Stimulated activated naive CD8-positive, alpha-beta T cell treated with anti-CD3 and anti-CD28 coated beads, Interleukin-15, amount 100 ng/mL, for 72 hours (primary cell): ENCODE measurements at regions not wholly inside any gene's neighbourhood (a gene's known extent, or its start where the extent isn't known, plus 50 kb on each side); places are given as distances from the start of the nearest gene placed in this dataset.
"Not testable (repeated sequence)": the region's sequence is repeated elsewhere in the genome, so short reads cannot be mapped to it uniquely, and the experiment has no call there.

Experiments used
- ATAC-seq: fragments of 150-1000 bp; cut with Tn5 transposase; 2 replicates; pipeline ENCODE4 v1.10.0; 2021; ENCODE audit warnings: mild to moderate bottlenecking, moderate library complexity
- DNase-seq, 2 donors: peaks; one replicate each; pipeline ENCODE4 v3.0.0; 2021 to 2022
- H3K27ac Mint-ChIP-seq, 2 donors: one replicate each; pipeline ENCODE4 v1.8.0; 2022; ENCODE audit warnings: mild to moderate bottlenecking in 2 of 2, mixed read lengths in 2 of 2, moderate library complexity in 2 of 2
- H3K27me3 Mint-ChIP-seq: one replicate; pipeline ENCODE4 v1.8.0; 2022; ENCODE audit warnings: mixed read lengths
- H3K4me1 Mint-ChIP-seq: one replicate; pipeline ENCODE4 v1.8.0; 2022; ENCODE audit warnings: mild to moderate bottlenecking, mixed read lengths
- H3K4me3 Mint-ChIP-seq, 2 donors: one replicate each; pipeline ENCODE4 v1.8.0; 2022; ENCODE audit warnings: mild to moderate bottlenecking in 2 of 2, mixed read lengths in 2 of 2, moderate library complexity in 1 of 2
- H3K9me3 Mint-ChIP-seq, 2 donors: one replicate each; pipeline ENCODE4 v1.8.0; 2022; ENCODE audit warnings: mixed read lengths in 2 of 2

GRCh38 chr19:5290336-5291262 lies 50.0 kb downstream of the PTPRS start:
- no peak overlapping the region for H3K4me3 Mint-ChIP-seq
- ATAC-seq (no peak), DNase-seq (no peak)
- H3K4me1 Mint-ChIP-seq = peaks cover 28% of the 10 kb centered on the region
- no peaks in the 10 kb centered on the region for H3K9me3 Mint-ChIP-seq
- no peak overlapping the region for H3K27ac Mint-ChIP-seq
- peaks cover 31% of the 10 kb centered on the region for H3K27me3 Mint-ChIP-seq

GRCh38 chr19:5289060-5289990 lies 51.3 kb downstream of the PTPRS start:
- Mint-ChIP-seq H3K27ac (no peak overlapping the region), H3K4me1 (peaks cover 28% of the 10 kb centered on the region), H3K4me3 (no peak overlapping the region), H3K9me3 (no peaks in the 10 kb centered on the region), H3K27me3 (peaks cover 22% of the 10 kb centered on the region)
- ATAC-seq (no peak), DNase-seq (no peak)

- no peak overlapping the region for H3K4me3 Mint-ChIP-seq
- H3K9me3 Mint-ChIP-seq = no peaks in the 10 kb centered on the region
- no peak overlapping the region for H3K27ac Mint-ChIP-seq
- H3K27me3 Mint-ChIP-seq = peaks cover 12% of the 10 kb centered on the region
- ATAC-seq (no peak), DNase-seq (no peak)
- peaks cover 23% of the 10 kb centered on the region for H3K4me1 Mint-ChIP-seq
These were observed 52.3 kb downstream of the PTPRS start for GRCh38 chr19:5288347-5288739.

GRCh38 chr19:5287066-5287465 lies 53.5 kb downstream of the PTPRS start:
- peaks cover 16% of the 10 kb centered on the region for H3K4me1 Mint-ChIP-seq
- DNase-seq = no peak
- no peak overlapping the region for H3K4me3 Mint-ChIP-seq
- H3K27ac Mint-ChIP-seq = peak overlapping the region; percentile 21 to 87
- H3K9me3 Mint-ChIP-seq = no peaks in the 10 kb centered on the region
- peaks cover 8% of the 10 kb centered on the region for H3K27me3 Mint-ChIP-seq
- no peak for ATAC-seq

- H3K27me3 Mint-ChIP-seq = peaks cover 2% of the 10 kb centered on the region
- H3K4me1 Mint-ChIP-seq = peaks cover 11% of the 10 kb centered on the region
- ATAC-seq (no peak), DNase-seq (no peak)
- H3K4me3 Mint-ChIP-seq = no peak overlapping the region
- H3K9me3 Mint-ChIP-seq = no peaks in the 10 kb centered on the region
- peak overlapping the region in 1 of 2 donors; percentile 21 for H3K27ac Mint-ChIP-seq
These were observed 54.1 kb downstream of the PTPRS start for GRCh38 chr19:5286465-5287029.

- peaks cover 9% of the 10 kb centered on the region for H3K4me1 Mint-ChIP-seq
- no peak overlapping the region for H3K4me3 Mint-ChIP-seq
- H3K27ac Mint-ChIP-seq = no peak overlapping the region
- H3K9me3 Mint-ChIP-seq = no peaks in the 10 kb centered on the region
- ATAC-seq (no peak), DNase-seq (no peak)
- no peaks in the 10 kb centered on the region for H3K27me3 Mint-ChIP-seq
These were observed 54.7 kb downstream of the PTPRS start for GRCh38 chr19:5285955-5286354.

- H3K9me3 Mint-ChIP-seq = no peaks in the 10 kb centered on the region
- DNase-seq (no peak), ATAC-seq (no peak)
- H3K27ac Mint-ChIP-seq = peak overlapping the region in 1 of 2 donors; percentile 24
- peaks cover 9% of the 10 kb centered on the region for H3K4me1 Mint-ChIP-seq
- no peak overlapping the region for H3K4me3 Mint-ChIP-seq
- H3K27me3 Mint-ChIP-seq = no peaks in the 10 kb centered on the region
These were observed 55.3 kb downstream of the PTPRS start for GRCh38 chr19:5285311-5285710.

- no peaks in the 10 kb centered on the region for H3K9me3 Mint-ChIP-seq
- no peaks in the 10 kb centered on the region for H3K27me3 Mint-ChIP-seq
- no peak overlapping the region for H3K27ac Mint-ChIP-seq
- no peak for DNase-seq
- no peak overlapping the region for H3K4me3 Mint-ChIP-seq
- H3K4me1 Mint-ChIP-seq = peaks cover 9% of the 10 kb centered on the region
- no peak for ATAC-seq
These were observed 57.7 kb downstream of the PTPRS start for GRCh38 chr19:5282901-5283300.

- DNase-seq (no peak), ATAC-seq (no peak)
- Mint-ChIP-seq H3K4me1 (no peaks in the 10 kb centered on the region), H3K27ac (no peak overlapping the region), H3K9me3 (no peaks in the 10 kb centered on the region), H3K27me3 (no peaks in the 10 kb centered on the region), H3K4me3 (no peak overlapping the region)
These were observed 59.0 kb downstream of the PTPRS start for GRCh38 chr19:5281588-5281987.

- not testable (repeated sequence) for H3K4me1 Mint-ChIP-seq, H3K27me3 Mint-ChIP-seq, ATAC-seq, H3K9me3 Mint-ChIP-seq, H3K4me3 Mint-ChIP-seq, DNase-seq, H3K27ac Mint-ChIP-seq
These were observed 64.9 kb downstream of the PTPRS start for GRCh38 chr19:5275668-5276067.

GRCh38 chr19:5273782-5274181 lies 66.8 kb downstream of the PTPRS start:
- Mint-ChIP-seq H3K9me3 (no peaks in the 10 kb centered on the region), H3K4me1 (no peaks in the 10 kb centered on the region), H3K4me3 (no peak overlapping the region), H3K27ac (no peak overlapping the region), H3K27me3 (no peaks in the 10 kb centered on the region)
- ATAC-seq (no peak), DNase-seq (no peak)

- ATAC-seq (peak; percentile 55), DNase-seq (no peak)
- Mint-ChIP-seq H3K4me1 (no peaks in the 10 kb centered on the region), H3K27ac (no peak overlapping the region), H3K9me3 (no peaks in the 10 kb centered on the region), H3K27me3 (no peaks in the 10 kb centered on the region), H3K4me3 (no peak overlapping the region)
These were observed 69.5 kb downstream of the PTPRS start for GRCh38 chr19:5271145-5271544.

GRCh38 chr19:5269926-5270325 lies 70.7 kb downstream of the PTPRS start:
- no peaks in the 10 kb centered on the region for H3K4me1 Mint-ChIP-seq
- no peaks in the 10 kb centered on the region for H3K27me3 Mint-ChIP-seq
- no peak for DNase-seq
- no peak overlapping the region for H3K4me3 Mint-ChIP-seq
- ATAC-seq = no peak
- H3K9me3 Mint-ChIP-seq = no peaks in the 10 kb centered on the region
- H3K27ac Mint-ChIP-seq = no peak overlapping the region

GRCh38 chr19:5269279-5269678 lies 71.3 kb downstream of the PTPRS start:
- no peaks in the 10 kb centered on the region for H3K4me1 Mint-ChIP-seq
- ATAC-seq (no peak), DNase-seq (no peak)
- H3K27ac Mint-ChIP-seq = no peak overlapping the region
- no peak overlapping the region for H3K4me3 Mint-ChIP-seq
- H3K27me3 Mint-ChIP-seq = no peaks in the 10 kb centered on the region
- H3K9me3 Mint-ChIP-seq = no peaks in the 10 kb centered on the region

GRCh38 chr19:5268801-5269200 lies 71.8 kb downstream of the PTPRS start:
- Mint-ChIP-seq H3K4me3 (no peak overlapping the region), H3K9me3 (no peaks in the 10 kb centered on the region), H3K27me3 (no peaks in the 10 kb centered on the region), H3K27ac (no peak overlapping the region), H3K4me1 (no peaks in the 10 kb centered on the region)
- ATAC-seq = no peak
- DNase-seq = no peak

- Mint-ChIP-seq H3K4me3 (no peak overlapping the region), H3K9me3 (no peaks in the 10 kb centered on the region), H3K27ac (peak overlapping the region in 1 of 2 donors; percentile 65), H3K27me3 (no peaks in the 10 kb centered on the region), H3K4me1 (no peaks in the 10 kb centered on the region)
- DNase-seq (no peak), ATAC-seq (no peak)
These were observed 75.4 kb downstream of the PTPRS start for GRCh38 chr19:5265260-5265659.
